Prostate gland (tissue), 2 donors: ENCODE measurements at regions not wholly inside any gene's neighbourhood (a gene's known extent, or its start where the extent isn't known, plus 50 kb on each side); places are given as distances from the start of the nearest gene placed in this dataset.

ENCODE experiments used
- CTCF ChIP-seq, 4 experiments: fragments of 200-600 bp in 2 of 4; fragments of 450-650 bp in 2 of 4; sonication (generic) in 2 of 4; IDR thresholded peaks; 1 replicate in 3 of 4; 2 replicates in 1 of 4; pipeline ENCODE4 v1.5.1; 2016 to 2019; ENCODE audit warnings: antibody characterized with exemption in 4 of 4, mild to moderate bottlenecking in 2 of 4, moderate library complexity in 2 of 4
- POLR2A ChIP-seq: fragments of 450-650 bp; IDR thresholded peaks from one replicate; pipeline ENCODE4 v1.6.1; 2016; ENCODE audit warnings: antibody characterized with exemption, mild to moderate bottlenecking
- POLR2AphosphoS5 ChIP-seq: sonication (generic); formaldehyde crosslinking; IDR thresholded peaks from one replicate; pipeline ENCODE4 v1.6.1; 2017; ENCODE audit warnings: antibody characterized with exemption

- TF ChIP-seq CTCF (IDR thresholded peaks at IDR 0.05) (no peak), POLR2A (no peak), POLR2AphosphoS5 (no peak)
These were observed 349.7 kb upstream of the TMEFF2 start for GRCh38 chr2:192544371-192544955.
